Sigmoid colon (tissue), 6 donors: ENCODE measurements at regions not wholly inside any gene's neighbourhood (a gene's known extent, or its start where the extent isn't known, plus 50 kb on each side); places are given as distances from the start of the nearest gene placed in this dataset.

Experiments used
- DNase-seq: peaks from one replicate; pipeline ENCODE4 v3.0.0-alpha.2; 2019
- H3K27ac ChIP-seq, 4 donors: fragments of 200-600 bp; sonication (generic); one replicate each; pipeline ENCODE4 v1.5.1; 2016 to 2019; ENCODE audit warnings: mild to moderate bottlenecking in 1 of 4
- H3K27me3 ChIP-seq, 3 donors: fragments of 200-600 bp; sonication (generic); one replicate each; pipeline ENCODE4 v1.5.1; 2019; ENCODE audit warnings: mild to moderate bottlenecking in 1 of 3
- H3K36me3 ChIP-seq, 4 donors: fragments of 200-600 bp; sonication (generic); one replicate each; pipeline ENCODE4 v1.5.1; 2016 to 2019
- H3K4me1 ChIP-seq, 4 donors: fragments of 200-600 bp; sonication (generic); one replicate each; pipeline ENCODE4 v1.5.1; 2017 to 2019
- H3K4me3 ChIP-seq, 4 donors: fragments of 200-600 bp; sonication (generic); one replicate each; pipeline ENCODE4 v1.5.1; 2017 to 2019; ENCODE audit warnings: mild to moderate bottlenecking in 2 of 4, moderate library complexity in 1 of 4
- H3K9me3 ChIP-seq, 4 donors: fragments of 200-600 bp in 3 of 4; sonication (generic) in 3 of 4; one replicate each; pipeline versions ENCODE4 v1.5.1 to v1.6.1; 2013 to 2019
- CTCF ChIP-seq, 4 experiments: fragments of 450-650 bp in 3 of 4; fragments of 200-600 bp in 1 of 4; IDR thresholded peaks; one replicate each; pipeline ENCODE4 v1.5.1; 2016 to 2019; ENCODE audit warnings: antibody characterized with exemption in 4 of 4, mild to moderate bottlenecking in 3 of 4, moderate library complexity in 2 of 4
- EP300 ChIP-seq, 4 donors: sonication (generic); formaldehyde crosslinking; IDR thresholded peaks; one replicate each; pipeline ENCODE4 v1.6.1; 2017; ENCODE audit warnings: antibody characterized with exemption in 4 of 4
- POLR2A ChIP-seq, 2 donors: fragments of 450-650 bp; IDR thresholded peaks; one replicate each; pipeline ENCODE4 v1.6.1; 2016; ENCODE audit warnings: antibody characterized with exemption in 2 of 2, mild to moderate bottlenecking in 2 of 2, moderate library complexity in 2 of 2
- POLR2AphosphoS5 ChIP-seq, 4 donors: sonication (generic); formaldehyde crosslinking; IDR thresholded peaks; one replicate each; pipeline ENCODE4 v1.6.1; 2017; ENCODE audit warnings: antibody characterized with exemption in 4 of 4
- WGBS, 2 donors: extraction: QIAGEN DNeasy Blood & Tissue Kit; methylation state at CpG; one replicate each; pipeline ENCODE4 v1.1.7; 2013; 5-methylcytosine and 5-hydroxymethylcytosine counted together
- intact Hi-C: fragments of 100-400 bp; cut with DNase I; formaldehyde crosslinking; loops from one replicate; pipeline ENCODE4 v1.15.1; 2023
- donor health status: healthy with polysubstance abuse.
- donor health status: healthy.

- TF ChIP-seq EP300 (IDR thresholded peaks at IDR 0.05) (no peak), CTCF (IDR thresholded peaks at IDR 0.05) (no peak), POLR2AphosphoS5 (IDR thresholded peaks at IDR 0.05) (no peak), POLR2A (IDR thresholded peaks at IDR 0.05) (no peak)
- Histone ChIP-seq H3K4me3 (no peak overlapping the region), H3K4me1 (peaks cover 0 to 11% (median 9%) of the 10 kb centered on the region in 4 donors), H3K9me3 (no peaks in the 10 kb centered on the region), H3K36me3 (no peaks in the 10 kb centered on the region), H3K27ac (no peak overlapping the region), H3K27me3 (no peaks in the 10 kb centered on the region)
- 94 to 96% methylated on average over 4 of the region's 4 CpGs for WGBS, 2 donors
- DNase-seq = no peak
- intact Hi-C loops = no loop called here
These were observed 123.2 kb upstream of the RIPOR2 start for GRCh38 chr6:25058941-25059340.

DNA sequence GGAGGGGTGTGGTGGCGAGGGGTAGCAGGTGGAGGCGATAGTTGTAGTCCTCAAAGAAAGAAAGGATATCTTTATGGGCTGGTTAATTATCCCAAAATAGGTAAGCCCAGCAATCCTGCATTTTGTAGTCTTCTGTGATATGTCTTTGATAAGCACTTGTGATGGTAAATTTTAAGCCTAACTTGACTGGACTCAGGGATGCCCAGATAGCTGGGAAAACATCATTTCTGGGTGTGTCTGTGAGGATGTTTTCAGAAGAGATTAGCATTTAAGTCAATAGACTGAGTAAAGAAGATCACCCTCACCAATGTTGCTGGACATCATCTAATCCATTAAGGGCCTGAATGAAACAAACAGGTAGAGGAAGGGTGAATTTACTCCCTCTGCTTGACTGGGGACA is 124.8 kb upstream of the RIPOR2 start:
- DNase-seq = no peak
- Histone ChIP-seq H3K4me1 (no peaks in the 10 kb centered on the region), H3K27me3 (no peaks in the 10 kb centered on the region), H3K27ac (no peak overlapping the region), H3K9me3 (no peaks in the 10 kb centered on the region), H3K4me3 (no peak overlapping the region), H3K36me3 (no peaks in the 10 kb centered on the region)
- 93 to 96% methylated on average over 2 of the region's 2 CpGs for WGBS, 2 donors
- intact Hi-C loops = no loop called here
- TF ChIP-seq EP300 (IDR thresholded peaks at IDR 0.05) = no peak
- TF ChIP-seq POLR2A (IDR thresholded peaks at IDR 0.05) = no peak
- no peak for TF ChIP-seq CTCF (IDR thresholded peaks at IDR 0.05)
- TF ChIP-seq POLR2AphosphoS5 (IDR thresholded peaks at IDR 0.05) = no peak

DNA sequence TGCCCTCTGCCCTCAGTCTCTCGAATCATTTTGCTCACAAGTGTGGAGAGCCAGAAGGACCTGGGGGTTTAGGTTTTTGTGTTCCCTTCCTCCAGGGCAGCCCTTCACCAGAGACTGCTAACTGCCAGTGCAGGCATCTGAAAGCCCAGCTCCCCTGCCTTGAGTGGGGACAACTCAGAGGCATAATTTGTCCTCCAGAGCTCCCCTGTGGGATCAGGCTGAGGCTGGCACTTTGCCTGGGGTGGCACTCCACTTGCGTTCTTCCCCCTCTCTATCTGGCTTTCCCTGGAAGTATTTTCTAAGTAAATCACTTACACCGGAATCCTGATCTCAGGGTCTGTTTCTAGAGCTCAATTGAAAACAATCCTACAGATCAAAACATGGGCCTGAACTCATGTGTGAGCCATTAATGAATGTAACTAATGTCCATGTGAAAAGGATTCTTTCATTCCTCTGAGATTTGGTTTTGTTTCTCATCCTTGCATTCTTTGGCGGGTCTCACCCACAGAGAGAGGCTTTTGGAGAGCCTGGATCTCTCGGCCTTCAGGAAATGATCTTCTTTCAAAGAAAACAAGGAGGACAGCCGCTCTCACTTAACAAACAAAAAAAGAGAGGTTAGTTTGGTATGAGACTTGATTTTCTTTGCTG is 125.7 kb upstream of the RIPOR2 start:
- H3K27ac ChIP-seq = no peak overlapping the region
- 79 to 84% methylated on average over 6 of the region's 6 CpGs for WGBS, 2 donors
- intact Hi-C loops = no loop called here

GRCh38 chr6:25062070-25062811 is 126.5 kb upstream of the RIPOR2 start:
- Histone ChIP-seq H3K27me3 (no peaks in the 10 kb centered on the region), H3K9me3 (no peaks in the 10 kb centered on the region), H3K36me3 (no peaks in the 10 kb centered on the region), H3K4me1 (no peaks in the 10 kb centered on the region), H3K27ac (no peak overlapping the region), H3K4me3 (no peak overlapping the region)
- TF ChIP-seq CTCF (IDR thresholded peaks at IDR 0.05) (no peak), POLR2A (IDR thresholded peaks at IDR 0.05) (no peak), POLR2AphosphoS5 (IDR thresholded peaks at IDR 0.05) (no peak), EP300 (IDR thresholded peaks at IDR 0.05) (no peak)
- intact Hi-C loops = no loop called here
- WGBS, 2 donors = 93% methylated on average over 7 of the region's 7 CpGs
- no peak for DNase-seq

More for the DNA sequence above, 125.7 kb upstream of the RIPOR2 start:
- Histone ChIP-seq H3K4me1 (no peaks in the 10 kb centered on the region), H3K9me3 (no peaks in the 10 kb centered on the region), H3K4me3 (no peak overlapping the region), H3K27me3 (no peaks in the 10 kb centered on the region), H3K36me3 (no peaks in the 10 kb centered on the region)
- TF ChIP-seq EP300 (IDR thresholded peaks at IDR 0.05) (no peak), CTCF (IDR thresholded peaks at IDR 0.05) (no peak), POLR2A (IDR thresholded peaks at IDR 0.05) (no peak), POLR2AphosphoS5 (IDR thresholded peaks at IDR 0.05) (no peak)
- no peak for DNase-seq
